ENCODE measurements at regions not wholly inside any gene's neighbourhood (a gene's known extent, or its start where the extent isn't known, plus 50 kb on each side); places are given as distances from the start of the nearest gene placed in this dataset.

- no peak overlapping the region for H2BK20ac ChIP-seq (ENCODE audit: low read length)
- POLR2A ChIA-PET (ENCODE audit: partially characterized antibody) = no interaction called here
- TF ChIP-seq SIX5 (IDR thresholded peaks at IDR 0.05; ENCODE audit: low read depth, low read length) = no peak
Measured at GRCh38 chr9:32015795-32016194, 368.6 kb upstream of the ACO1 start.

More at GRCh38 chr9:32015795-32016194, 368.6 kb upstream of the ACO1 start:
- H4K20me1 ChIP-seq (replicated peaks in 1 of 2; ENCODE audit: control insufficient read depth in 1 of 2, insufficient read depth in 2 of 2, low read length in 2 of 2) = no peaks in the 10 kb centered on the region
- no peak overlapping the region for H2BK5ac ChIP-seq (ENCODE audit: low read depth, low read length)
- no peak overlapping the region for H3K14ac ChIP-seq (ENCODE audit: insufficient read length)
- no peak overlapping the region for H4K8ac ChIP-seq (ENCODE audit: extremely low read depth, insufficient read depth, low read length)
- H3K23me2 ChIP-seq (ENCODE audit: low read depth, low read length) = no peaks in the 10 kb centered on the region
- no peaks in the 10 kb centered on the region for H3K79me1 ChIP-seq (ENCODE audit: low read depth, low read length)
- H3K18ac ChIP-seq (ENCODE audit: extremely low read depth, low read length) = no peak overlapping the region
- no peak overlapping the region for H3K27ac ChIP-seq (ENCODE audit: low read depth, low read length)
- no peaks in the 10 kb centered on the region for H3K4me1 ChIP-seq (replicated peaks in 1 of 4; ENCODE audit: control insufficient read depth in 3 of 4, insufficient read depth in 4 of 4, low read length in 3 of 4)
- CTCF ChIA-PET (ENCODE audit: partially characterized antibody) = interaction anchor here (0.5 kb wide), 1 partner anchor 491 kb away, joined by 3 read pairs; no protein-coding TSS in a partner anchor
- H2BK120ac ChIP-seq (replicated peaks; ENCODE audit: low read depth, low read length) = no peak overlapping the region
- H3K9ac ChIP-seq (replicated peaks in 1 of 4; ENCODE audit: extremely low read depth in 1 of 4, low read depth in 3 of 4, low read length in 3 of 4) = no peak overlapping the region
- no peaks in the 10 kb centered on the region for H3K27me3 ChIP-seq (replicated peaks in 1 of 4; ENCODE audit: control insufficient read depth in 3 of 4, extremely low read depth in 1 of 4, insufficient read depth in 3 of 4, low read length in 3 of 4)
- H2BK15ac ChIP-seq (ENCODE audit: low read length) = no peak overlapping the region
- H3K9me3 ChIP-seq (ENCODE audit: insufficient read depth in 2 of 2, low read depth in 1 of 2, low read length in 1 of 2) = peaks cover 4 to 11% of the 10 kb centered on the region in 2 experiments; a peak in 3 of 4 replicates
- H2BK12ac ChIP-seq (ENCODE audit: low read depth, low read length) = no peak overlapping the region
- H3K56ac ChIP-seq (replicated peaks; ENCODE audit: insufficient read length, low read depth, low read length) = no peak overlapping the region
- H2AK5ac ChIP-seq (ENCODE audit: low read depth, low read length) = no peak overlapping the region
- DNase-seq (ENCODE audit: low read depth in 1 of 2, low spot score in 2 of 2) (no peak), FAIRE-seq (no peak)
- H4K5ac ChIP-seq (ENCODE audit: insufficient read length, low read depth, low read length) = no peak overlapping the region
- H3K4ac ChIP-seq (replicated peaks; ENCODE audit: insufficient read length, low read depth, low read length) = no peak overlapping the region
- H3K23ac ChIP-seq (ENCODE audit: insufficient read length) = no peak overlapping the region
- H3K36me3 ChIP-seq (ENCODE audit: control insufficient read depth in 2 of 4, insufficient read depth in 4 of 4, low read length in 3 of 4) = no peaks in the 10 kb centered on the region
- WGBS, 2 experiments (ENCODE audit: extremely low coverage in 1 of 2, insufficient coverage in 1 of 2, insufficient read length in 1 of 2, insufficient replicate concordance in 2 of 2, low coverage in 1 of 2, low lambda C conversion rate in 2 of 2, missing lambda C conversion rate in 1 of 2) = 89% methylated on average over 5 of the region's 5 CpGs; no CpG with 5 or more reads in 1 of the 2 experiments
- H3K4me3 ChIP-seq (ENCODE audit: extremely low read depth in 1 of 4, insufficient read depth in 2 of 4, low read depth in 3 of 4, low read length in 4 of 4) = no peak overlapping the region
- H3K4me2 ChIP-seq (ENCODE audit: insufficient read depth in 1 of 2, low read depth in 2 of 2, low read length in 2 of 2) = no peak overlapping the region
- no peak overlapping the region for H4K91ac ChIP-seq (replicated peaks; ENCODE audit: insufficient read length, low read length)
- no peaks in the 10 kb centered on the region for H3K79me2 ChIP-seq (ENCODE audit: control insufficient read depth in 1 of 2, insufficient read depth in 2 of 2, low read length in 2 of 2)
- no peak overlapping the region for H2AFZ ChIP-seq (ENCODE audit: low read length)
